Sigmoid colon (tissue), 4 donors: ENCODE measurements at regions not wholly inside any gene's neighbourhood (a gene's known extent, or its start where the extent isn't known, plus 50 kb on each side); places are given as distances from the start of the nearest gene placed in this dataset.

Experiments
- EP300 ChIP-seq, 4 donors: sonication (generic); formaldehyde crosslinking; IDR thresholded peaks; one replicate each; pipeline ENCODE4 v1.6.1; 2017; ENCODE audit warnings: antibody characterized with exemption in 4 of 4
- POLR2A ChIP-seq, 2 donors: fragments of 450-650 bp; IDR thresholded peaks; one replicate each; pipeline ENCODE4 v1.6.1; 2016; ENCODE audit warnings: antibody characterized with exemption in 2 of 2, mild to moderate bottlenecking in 2 of 2, moderate library complexity in 2 of 2
- POLR2AphosphoS5 ChIP-seq, 4 donors: sonication (generic); formaldehyde crosslinking; IDR thresholded peaks; one replicate each; pipeline ENCODE4 v1.6.1; 2017; ENCODE audit warnings: antibody characterized with exemption in 4 of 4
- TF ChIP-seq, protein P1 (sequence below), 4 experiments: fragments of 450-650 bp in 3 of 4; fragments of 200-600 bp in 1 of 4; IDR thresholded peaks; one replicate each; pipeline ENCODE4 v1.5.1; 2016 to 2019; ENCODE audit warnings: antibody characterized with exemption in 4 of 4, mild to moderate bottlenecking in 3 of 4, moderate library complexity in 2 of 4

- TF ChIP-seq POLR2A (IDR thresholded peaks at IDR 0.05) (no peak), POLR2AphosphoS5 (IDR thresholded peaks at IDR 0.05) (no peak), EP300 (IDR thresholded peaks at IDR 0.05) (no peak)
- TF ChIP-seq, protein P1, sequence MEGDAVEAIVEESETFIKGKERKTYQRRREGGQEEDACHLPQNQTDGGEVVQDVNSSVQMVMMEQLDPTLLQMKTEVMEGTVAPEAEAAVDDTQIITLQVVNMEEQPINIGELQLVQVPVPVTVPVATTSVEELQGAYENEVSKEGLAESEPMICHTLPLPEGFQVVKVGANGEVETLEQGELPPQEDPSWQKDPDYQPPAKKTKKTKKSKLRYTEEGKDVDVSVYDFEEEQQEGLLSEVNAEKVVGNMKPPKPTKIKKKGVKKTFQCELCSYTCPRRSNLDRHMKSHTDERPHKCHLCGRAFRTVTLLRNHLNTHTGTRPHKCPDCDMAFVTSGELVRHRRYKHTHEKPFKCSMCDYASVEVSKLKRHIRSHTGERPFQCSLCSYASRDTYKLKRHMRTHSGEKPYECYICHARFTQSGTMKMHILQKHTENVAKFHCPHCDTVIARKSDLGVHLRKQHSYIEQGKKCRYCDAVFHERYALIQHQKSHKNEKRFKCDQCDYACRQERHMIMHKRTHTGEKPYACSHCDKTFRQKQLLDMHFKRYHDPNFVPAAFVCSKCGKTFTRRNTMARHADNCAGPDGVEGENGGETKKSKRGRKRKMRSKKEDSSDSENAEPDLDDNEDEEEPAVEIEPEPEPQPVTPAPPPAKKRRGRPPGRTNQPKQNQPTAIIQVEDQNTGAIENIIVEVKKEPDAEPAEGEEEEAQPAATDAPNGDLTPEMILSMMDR (IDR thresholded peaks at IDR 0.05): no peak
These were observed 60.1 kb upstream of the CD93 start for GRCh38 chr20:23146181-23146580.
